ENCODE measurements at regions not wholly inside any gene's neighbourhood (a gene's known extent, or its start where the extent isn't known, plus 50 kb on each side); places are given as distances from the start of the nearest gene placed in this dataset.

GRCh38 chr22:27133019-27133431, 475.6 kb downstream of the MIAT start:
- TF ChIP-seq, protein P1, sequence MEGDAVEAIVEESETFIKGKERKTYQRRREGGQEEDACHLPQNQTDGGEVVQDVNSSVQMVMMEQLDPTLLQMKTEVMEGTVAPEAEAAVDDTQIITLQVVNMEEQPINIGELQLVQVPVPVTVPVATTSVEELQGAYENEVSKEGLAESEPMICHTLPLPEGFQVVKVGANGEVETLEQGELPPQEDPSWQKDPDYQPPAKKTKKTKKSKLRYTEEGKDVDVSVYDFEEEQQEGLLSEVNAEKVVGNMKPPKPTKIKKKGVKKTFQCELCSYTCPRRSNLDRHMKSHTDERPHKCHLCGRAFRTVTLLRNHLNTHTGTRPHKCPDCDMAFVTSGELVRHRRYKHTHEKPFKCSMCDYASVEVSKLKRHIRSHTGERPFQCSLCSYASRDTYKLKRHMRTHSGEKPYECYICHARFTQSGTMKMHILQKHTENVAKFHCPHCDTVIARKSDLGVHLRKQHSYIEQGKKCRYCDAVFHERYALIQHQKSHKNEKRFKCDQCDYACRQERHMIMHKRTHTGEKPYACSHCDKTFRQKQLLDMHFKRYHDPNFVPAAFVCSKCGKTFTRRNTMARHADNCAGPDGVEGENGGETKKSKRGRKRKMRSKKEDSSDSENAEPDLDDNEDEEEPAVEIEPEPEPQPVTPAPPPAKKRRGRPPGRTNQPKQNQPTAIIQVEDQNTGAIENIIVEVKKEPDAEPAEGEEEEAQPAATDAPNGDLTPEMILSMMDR (IDR thresholded peaks at IDR 0.05) = no peak
- TF ChIP-seq POLR2A (IDR thresholded peaks at IDR 0.05) = no peak

All from Peyer's patch (tissue), 4 donors.